BE2C (cell line): ENCODE measurements at regions not wholly inside any gene's neighbourhood (a gene's known extent, or its start where the extent isn't known, plus 50 kb on each side); places are given as distances from the start of the nearest gene placed in this dataset.

ENCODE experiments used
- DNase-seq: peaks from one replicate; pipeline ENCODE4 v3.0.0-alpha.2; 2020
- H3K27me3 ChIP-seq: fragments of 250-450 bp; sonication (Bioruptor Pico); 2 replicates; pipeline ENCODE4 v1.5.1; 2020; ENCODE audit warnings: mild to moderate bottlenecking
- H3K36me3 ChIP-seq: fragments of 250-450 bp; sonication (Bioruptor Pico); 2 replicates; pipeline ENCODE4 v1.5.1; 2020; ENCODE audit warnings: mild to moderate bottlenecking
- H3K4me1 ChIP-seq: fragments of 250-450 bp; sonication (Bioruptor Pico); 2 replicates; pipeline ENCODE4 v1.5.1; 2020
- H3K4me3 ChIP-seq: 2 replicates; pipeline ENCODE4 v1.5.1; 2011; ENCODE audit warnings: low read depth, low read length
- H3K9me3 ChIP-seq: fragments of 250-450 bp; sonication (Bioruptor Pico); 2 replicates; pipeline ENCODE4 v1.5.1; 2020
- TF ChIP-seq, protein P1 (sequence below): IDR thresholded peaks from 2 replicates; pipeline ENCODE4 v1.5.1; 2012; ENCODE audit warnings: mild to moderate bottlenecking, low read depth, low read length

DNA sequence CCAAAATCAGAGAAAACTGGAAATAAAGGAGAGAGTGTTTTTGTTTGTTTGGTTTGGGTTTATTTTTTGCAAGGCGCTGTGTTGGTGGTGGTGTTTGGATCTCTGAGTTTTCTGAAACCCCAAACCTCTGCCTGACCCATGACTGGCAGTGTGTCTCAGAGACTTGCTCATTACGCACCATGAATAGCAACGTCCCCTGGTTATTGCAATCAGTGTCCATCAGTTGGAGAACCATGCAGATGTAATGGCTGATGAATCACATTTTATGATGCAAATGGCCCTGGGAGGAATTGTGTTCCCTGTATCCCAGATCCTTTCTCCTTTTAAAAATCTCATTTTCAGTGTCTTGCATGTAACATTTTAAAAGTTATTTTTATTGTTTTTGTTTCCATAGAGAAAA, 362.8 kb downstream of the PMP22 start:
- no peaks in the 10 kb centered on the region for H3K27me3 ChIP-seq
- TF ChIP-seq, protein P1, sequence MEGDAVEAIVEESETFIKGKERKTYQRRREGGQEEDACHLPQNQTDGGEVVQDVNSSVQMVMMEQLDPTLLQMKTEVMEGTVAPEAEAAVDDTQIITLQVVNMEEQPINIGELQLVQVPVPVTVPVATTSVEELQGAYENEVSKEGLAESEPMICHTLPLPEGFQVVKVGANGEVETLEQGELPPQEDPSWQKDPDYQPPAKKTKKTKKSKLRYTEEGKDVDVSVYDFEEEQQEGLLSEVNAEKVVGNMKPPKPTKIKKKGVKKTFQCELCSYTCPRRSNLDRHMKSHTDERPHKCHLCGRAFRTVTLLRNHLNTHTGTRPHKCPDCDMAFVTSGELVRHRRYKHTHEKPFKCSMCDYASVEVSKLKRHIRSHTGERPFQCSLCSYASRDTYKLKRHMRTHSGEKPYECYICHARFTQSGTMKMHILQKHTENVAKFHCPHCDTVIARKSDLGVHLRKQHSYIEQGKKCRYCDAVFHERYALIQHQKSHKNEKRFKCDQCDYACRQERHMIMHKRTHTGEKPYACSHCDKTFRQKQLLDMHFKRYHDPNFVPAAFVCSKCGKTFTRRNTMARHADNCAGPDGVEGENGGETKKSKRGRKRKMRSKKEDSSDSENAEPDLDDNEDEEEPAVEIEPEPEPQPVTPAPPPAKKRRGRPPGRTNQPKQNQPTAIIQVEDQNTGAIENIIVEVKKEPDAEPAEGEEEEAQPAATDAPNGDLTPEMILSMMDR = no peak
- H3K4me3 ChIP-seq = no peak overlapping the region
- no peak for DNase-seq
- no peaks in the 10 kb centered on the region for H3K4me1 ChIP-seq
- no peaks in the 10 kb centered on the region for H3K36me3 ChIP-seq
- no peaks in the 10 kb centered on the region for H3K9me3 ChIP-seq

DNA sequence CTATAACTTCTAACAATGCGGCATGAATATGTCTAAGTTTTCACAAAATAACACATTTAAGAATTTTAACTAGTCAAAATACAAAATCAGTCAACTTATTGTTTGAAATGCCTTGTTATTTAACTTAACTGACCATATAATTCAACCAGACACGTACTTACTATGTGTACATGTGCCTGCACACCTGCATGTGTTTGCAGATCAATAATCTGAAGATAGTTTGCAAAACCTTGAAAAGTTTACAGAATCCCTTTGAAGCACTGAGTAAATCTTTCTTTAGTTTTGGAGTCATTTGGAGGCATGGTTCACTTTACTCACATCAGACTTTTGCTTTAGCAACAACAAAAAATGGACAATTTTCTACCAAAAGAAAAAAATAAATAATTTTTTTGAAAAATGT, 363.8 kb downstream of the PMP22 start:
- Histone ChIP-seq H3K9me3 (no peaks in the 10 kb centered on the region), H3K4me1 (no peaks in the 10 kb centered on the region), H3K27me3 (no peaks in the 10 kb centered on the region), H3K36me3 (no peaks in the 10 kb centered on the region), H3K4me3 (no peak overlapping the region)
- DNase-seq = no peak
- TF ChIP-seq, protein P1 = no peak

- TF ChIP-seq, protein P1 = peak; percentile 38; the same call in 1 of the 2 replicates
- Histone ChIP-seq H3K9me3 (no peaks in the 10 kb centered on the region), H3K36me3 (no peaks in the 10 kb centered on the region), H3K27me3 (no peaks in the 10 kb centered on the region), H3K4me1 (no peaks in the 10 kb centered on the region), H3K4me3 (no peak overlapping the region)
- DNase-seq = no peak
Observed at GRCh38 chr17:14886200-14886739, 378.9 kb downstream of the PMP22 start.

DNA sequence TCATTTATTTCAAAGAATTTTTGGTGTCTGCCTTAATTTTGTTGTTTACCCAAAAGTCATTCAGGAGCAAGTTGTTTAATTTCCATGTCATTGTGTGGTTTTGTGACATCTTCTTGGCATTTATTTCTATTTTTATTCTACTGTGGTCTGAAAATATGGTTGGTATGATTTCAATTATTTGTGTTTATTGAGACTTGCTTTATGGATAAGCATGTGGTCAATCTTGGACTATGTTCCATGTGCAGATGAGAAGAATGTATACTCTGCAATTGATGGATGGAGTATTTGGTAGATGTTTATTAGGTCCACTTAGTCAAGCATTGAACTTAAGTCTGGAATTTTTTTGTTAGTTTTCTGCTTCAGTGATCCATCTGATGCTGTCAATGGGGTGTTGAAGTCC, 383.0 kb downstream of the PMP22 start:
- H3K4me1 ChIP-seq = no peaks in the 10 kb centered on the region
- H3K36me3 ChIP-seq = no peaks in the 10 kb centered on the region
- H3K27me3 ChIP-seq = no peaks in the 10 kb centered on the region
- TF ChIP-seq, protein P1 = no peak
- no peak for DNase-seq
- no peak overlapping the region for H3K4me3 ChIP-seq
- H3K9me3 ChIP-seq = no peaks in the 10 kb centered on the region

DNA sequence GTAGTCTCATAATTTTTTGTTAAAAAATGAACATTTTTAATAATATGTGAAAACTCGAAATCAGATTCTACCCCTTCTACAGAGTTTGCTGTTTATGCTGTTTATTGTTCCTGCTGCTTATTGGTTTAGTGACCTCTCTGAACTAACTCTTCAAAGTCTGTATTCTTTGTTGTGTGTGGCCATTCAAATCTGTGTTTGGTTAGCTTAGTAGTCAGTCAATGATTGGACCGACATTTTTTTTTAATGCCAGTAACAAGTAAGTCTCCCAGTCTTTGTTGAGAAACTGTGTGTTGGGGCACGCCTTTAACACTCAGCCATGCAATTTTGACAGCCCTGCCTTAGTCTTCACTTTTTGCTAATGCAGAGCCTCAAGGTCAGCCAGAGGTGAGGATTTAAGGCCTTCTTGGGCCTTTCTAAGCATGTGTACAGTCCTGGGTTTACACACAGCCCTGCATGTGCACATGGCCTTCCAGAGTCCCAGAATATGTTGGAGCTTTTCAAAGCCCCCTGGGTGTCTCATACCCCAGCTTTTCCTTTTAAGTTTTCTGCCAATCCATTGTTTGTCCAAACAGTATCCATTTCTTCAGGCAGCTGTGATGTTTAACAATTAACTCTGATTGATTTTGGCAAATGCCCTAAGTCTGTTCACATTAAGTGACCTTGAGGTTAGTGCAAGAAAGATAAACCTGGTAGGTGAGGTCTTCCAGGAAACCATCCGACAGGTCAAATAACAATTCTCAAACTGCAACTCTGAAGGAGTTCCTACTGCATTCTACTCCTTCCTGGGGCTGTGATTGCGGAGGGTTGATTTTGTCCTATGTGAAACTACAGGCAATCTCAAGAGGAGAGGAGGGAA, 389.3 kb downstream of the PMP22 start:
- no peak overlapping the region for H3K4me3 ChIP-seq
- no peaks in the 10 kb centered on the region for H3K4me1 ChIP-seq
- no peaks in the 10 kb centered on the region for H3K9me3 ChIP-seq
- no peaks in the 10 kb centered on the region for H3K36me3 ChIP-seq
- H3K27me3 ChIP-seq = no peaks in the 10 kb centered on the region
- TF ChIP-seq, protein P1 = no peak
- DNase-seq = no peak

- no peaks in the 10 kb centered on the region for H3K36me3 ChIP-seq
- H3K27me3 ChIP-seq = no peaks in the 10 kb centered on the region
- no peaks in the 10 kb centered on the region for H3K4me1 ChIP-seq
- no peaks in the 10 kb centered on the region for H3K9me3 ChIP-seq
- no peak overlapping the region for H3K4me3 ChIP-seq
- TF ChIP-seq, protein P1 = no peak
- DNase-seq = no peak
Observed at GRCh38 chr17:14873996-14874395, 391.1 kb downstream of the PMP22 start.
